Effector memory CD4-positive, alpha-beta T cell (primary cell): ENCODE measurements at regions not wholly inside any gene's neighbourhood (a gene's known extent, or its start where the extent isn't known, plus 50 kb on each side); places are given as distances from the start of the nearest gene placed in this dataset.

ENCODE experiments used
- DNase-seq, 3 donors: peaks; one replicate each; pipeline ENCODE4 v3.0.0-alpha.2; 2020
- H3K27ac ChIP-seq: 2 replicates; pipeline ENCODE4 v1.7.0; 2013; ENCODE audit warnings: mild to moderate bottlenecking, low read length, moderate library complexity; ENCODE audit not compliant: insufficient read depth, poor library complexity, severe bottlenecking
- H3K27me3 ChIP-seq: replicated peaks from 2 replicates; pipeline ENCODE4 v1.7.0; 2013; ENCODE audit warnings: mild to moderate bottlenecking, low read length; ENCODE audit not compliant: insufficient read depth, control insufficient read depth, poor library complexity, severe bottlenecking
- H3K36me3 ChIP-seq: 2 replicates; pipeline ENCODE4 v1.7.0; 2013; ENCODE audit warnings: mild to moderate bottlenecking, low read length, moderate library complexity; ENCODE audit not compliant: control insufficient read depth, insufficient read depth
- H3K4me1 ChIP-seq: 2 replicates; pipeline ENCODE4 v1.7.0; 2013; ENCODE audit warnings: low read length, mild to moderate bottlenecking; ENCODE audit not compliant: control insufficient read depth, insufficient read depth, poor library complexity, severe bottlenecking
- H3K4me3 ChIP-seq: 2 replicates; pipeline ENCODE4 v1.7.0; 2013; ENCODE audit warnings: low read length, low read depth, mild to moderate bottlenecking; ENCODE audit not compliant: insufficient read depth, poor library complexity, severe bottlenecking
- H3K9me3 ChIP-seq: 2 replicates; pipeline ENCODE4 v1.7.0; 2013; ENCODE audit warnings: mild to moderate bottlenecking, low read length, moderate library complexity; ENCODE audit not compliant: control insufficient read depth

GRCh38 chr14:101352567-101352966 is 208.7 kb upstream of the DIO3 start:
- Histone ChIP-seq H3K27ac (no peak overlapping the region), H3K9me3 (no peaks in the 10 kb centered on the region), H3K4me3 (no peak overlapping the region), H3K4me1 (no peaks in the 10 kb centered on the region), H3K27me3 (no peaks in the 10 kb centered on the region), H3K36me3 (no peaks in the 10 kb centered on the region)
- DNase-seq: no peak

GRCh38 chr14:101353422-101353821 is 207.9 kb upstream of the DIO3 start:
- no peaks in the 10 kb centered on the region for H3K27me3 ChIP-seq
- no peaks in the 10 kb centered on the region for H3K4me1 ChIP-seq
- no peaks in the 10 kb centered on the region for H3K36me3 ChIP-seq
- DNase-seq: no peak
- no peaks in the 10 kb centered on the region for H3K9me3 ChIP-seq
- no peak overlapping the region for H3K4me3 ChIP-seq
- no peak overlapping the region for H3K27ac ChIP-seq

GRCh38 chr14:101354726-101355125 is 206.6 kb upstream of the DIO3 start:
- H3K27ac ChIP-seq: no peak overlapping the region
- H3K4me3 ChIP-seq: no peak overlapping the region
- no peaks in the 10 kb centered on the region for H3K4me1 ChIP-seq
- no peak for DNase-seq
- H3K27me3 ChIP-seq: no peaks in the 10 kb centered on the region
- no peaks in the 10 kb centered on the region for H3K9me3 ChIP-seq
- no peaks in the 10 kb centered on the region for H3K36me3 ChIP-seq

GRCh38 chr14:101355284-101355683 is 206.0 kb upstream of the DIO3 start:
- H3K36me3 ChIP-seq: no peaks in the 10 kb centered on the region

GRCh38 chr14:101357038-101357437 is 204.3 kb upstream of the DIO3 start:
- H3K9me3 ChIP-seq: no peaks in the 10 kb centered on the region
- H3K27me3 ChIP-seq: no peaks in the 10 kb centered on the region
- DNase-seq: no peak
- no peaks in the 10 kb centered on the region for H3K4me1 ChIP-seq
- no peak overlapping the region for H3K4me3 ChIP-seq
- no peaks in the 10 kb centered on the region for H3K36me3 ChIP-seq
- no peak overlapping the region for H3K27ac ChIP-seq

More at GRCh38 chr14:101355284-101355683, 206.0 kb upstream of the DIO3 start:
- H3K4me1 ChIP-seq: no peaks in the 10 kb centered on the region
- no peak for DNase-seq
- H3K4me3 ChIP-seq: no peak overlapping the region
- H3K27ac ChIP-seq: no peak overlapping the region
- H3K9me3 ChIP-seq: no peaks in the 10 kb centered on the region
- no peaks in the 10 kb centered on the region for H3K27me3 ChIP-seq

GRCh38 chr14:101357559-101358319 is 203.6 kb upstream of the DIO3 start:
- Histone ChIP-seq H3K4me3 (no peak overlapping the region), H3K36me3 (no peaks in the 10 kb centered on the region), H3K27me3 (no peaks in the 10 kb centered on the region), H3K9me3 (no peaks in the 10 kb centered on the region), H3K27ac (no peak overlapping the region), H3K4me1 (no peaks in the 10 kb centered on the region)
- no peak for DNase-seq

- Histone ChIP-seq H3K27ac (no peak overlapping the region), H3K4me1 (no peaks in the 10 kb centered on the region), H3K9me3 (no peaks in the 10 kb centered on the region), H3K27me3 (no peaks in the 10 kb centered on the region), H3K36me3 (no peaks in the 10 kb centered on the region), H3K4me3 (no peak overlapping the region)
- no peak for DNase-seq
These were observed 202.8 kb upstream of the DIO3 start for GRCh38 chr14:101358320-101359125.

- no peak overlapping the region for H3K27ac ChIP-seq
- H3K4me1 ChIP-seq: no peaks in the 10 kb centered on the region
- H3K9me3 ChIP-seq: no peaks in the 10 kb centered on the region
- no peak overlapping the region for H3K4me3 ChIP-seq
- no peaks in the 10 kb centered on the region for H3K36me3 ChIP-seq
- DNase-seq: no peak
- no peaks in the 10 kb centered on the region for H3K27me3 ChIP-seq
These were observed 201.9 kb upstream of the DIO3 start for GRCh38 chr14:101359221-101360053.

- DNase-seq: no peak
- Histone ChIP-seq H3K27ac (no peak overlapping the region), H3K4me1 (no peaks in the 10 kb centered on the region), H3K36me3 (no peaks in the 10 kb centered on the region), H3K4me3 (no peak overlapping the region), H3K27me3 (no peaks in the 10 kb centered on the region), H3K9me3 (no peaks in the 10 kb centered on the region)
These were observed 201.0 kb upstream of the DIO3 start for GRCh38 chr14:101360054-101360911.
